HTR-8/SVneo (cell line): ENCODE measurements at regions not wholly inside any gene's neighbourhood (a gene's known extent, or its start where the extent isn't known, plus 50 kb on each side); places are given as distances from the start of the nearest gene placed in this dataset.

ENCODE experiments used
- DNase-seq: peaks from one replicate; pipeline ENCODE4 v3.0.0; 2011; ENCODE audit warnings: low spot score, mixed read lengths; ENCODE audit not compliant: insufficient read length
- FAIRE-seq: peaks from 2 replicates; lab custom pipeline; 2011; peaks lifted over from hg19 to GRCh38; lab: Jason Lieb, UNC

GRCh38 chr2:67649331-67650261 lies 252.5 kb downstream of the ETAA1 start:
- FAIRE-seq (no peak), DNase-seq (peak; percentile 6)

DNA sequence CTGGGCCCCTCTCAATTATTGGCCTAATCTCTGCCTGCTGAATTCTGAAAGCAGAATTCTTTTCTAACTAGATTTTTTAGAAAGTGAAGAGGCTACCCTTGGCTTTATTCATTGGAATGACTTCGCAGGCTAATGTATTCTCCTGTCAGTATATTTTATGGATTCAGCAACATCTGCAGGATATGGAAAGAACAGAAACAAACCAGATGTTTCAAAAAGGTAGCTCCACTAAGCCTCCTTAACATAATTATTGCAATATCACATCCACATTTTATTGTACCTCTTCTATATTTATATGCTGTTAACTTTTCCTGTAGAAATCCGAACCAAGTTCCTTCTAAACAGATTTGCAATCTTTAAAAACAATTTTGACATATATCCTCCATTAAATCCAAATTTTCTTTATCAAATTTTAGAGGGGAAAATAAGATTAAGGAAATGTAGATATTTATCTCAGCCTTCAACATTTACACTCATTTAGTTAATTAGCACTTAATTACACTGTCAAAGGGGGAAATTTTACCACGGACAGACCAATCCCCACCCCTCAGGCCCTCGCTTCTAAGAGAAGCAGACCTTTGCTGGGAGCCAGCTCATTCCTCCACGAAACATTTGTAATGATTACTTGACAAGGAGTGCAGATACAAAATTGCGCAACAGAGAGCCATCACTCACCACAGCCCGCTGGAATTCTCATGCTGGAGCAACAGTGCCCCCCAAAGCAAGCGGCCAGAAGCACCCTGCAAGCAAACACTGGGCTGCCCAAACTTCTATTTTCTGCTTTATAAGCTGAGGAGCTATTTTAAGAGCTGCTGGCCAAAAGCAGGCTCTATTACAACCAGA lies 253.4 kb downstream of the ETAA1 start:
- DNase-seq (peak; percentile 82), FAIRE-seq (peak; percentile 86)

DNA sequence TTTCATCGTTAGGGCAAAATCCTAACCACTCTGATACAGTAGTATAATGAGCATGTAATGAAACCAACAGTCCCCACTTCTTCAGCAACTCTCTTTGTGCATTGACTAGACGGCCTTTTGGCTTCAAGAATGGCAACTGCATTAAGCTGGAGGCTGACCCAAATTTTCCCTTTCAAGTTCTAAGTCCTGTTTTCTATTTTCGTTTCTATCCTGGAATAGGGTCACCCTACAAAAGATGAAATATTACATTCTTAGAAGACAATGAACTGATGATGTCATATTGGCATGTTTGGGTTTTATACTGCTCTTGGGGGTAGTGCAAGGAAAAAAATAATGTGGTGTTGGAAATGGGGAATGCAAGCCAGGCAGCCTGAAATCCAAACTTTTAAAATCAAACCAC lies 254.4 kb downstream of the ETAA1 start:
- DNase-seq (no peak), FAIRE-seq (no peak)

DNA sequence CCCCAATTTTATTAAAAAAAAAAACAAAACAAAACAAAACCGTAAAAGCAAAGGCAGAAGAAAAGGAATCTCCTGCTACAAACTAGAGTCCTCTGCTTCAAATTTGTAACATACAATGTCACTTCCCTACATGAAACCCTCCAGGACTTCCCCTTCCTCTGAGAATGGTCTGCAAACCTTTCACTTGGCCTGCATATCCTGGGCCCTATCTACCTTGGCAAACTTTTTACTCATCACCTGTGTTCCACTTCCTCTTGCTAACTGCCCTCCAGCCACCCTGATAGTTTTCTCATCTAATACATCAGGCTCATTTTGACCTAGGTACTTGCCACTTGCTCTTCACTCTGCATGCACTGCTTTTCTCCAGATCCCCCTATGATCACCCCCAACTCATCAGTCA lies 255.5 kb downstream of the ETAA1 start:
- DNase-seq = no peak
- FAIRE-seq = no peak

- no peak for FAIRE-seq
- DNase-seq = no peak
Observed at GRCh38 chr2:67656875-67657274, 259.7 kb downstream of the ETAA1 start.

GRCh38 chr2:67658820-67659219 lies 261.7 kb downstream of the ETAA1 start:
- no peak for DNase-seq
- no peak for FAIRE-seq

- DNase-seq (no peak), FAIRE-seq (no peak)
Observed at GRCh38 chr2:67660015-67660602, 263.0 kb downstream of the ETAA1 start.

DNA sequence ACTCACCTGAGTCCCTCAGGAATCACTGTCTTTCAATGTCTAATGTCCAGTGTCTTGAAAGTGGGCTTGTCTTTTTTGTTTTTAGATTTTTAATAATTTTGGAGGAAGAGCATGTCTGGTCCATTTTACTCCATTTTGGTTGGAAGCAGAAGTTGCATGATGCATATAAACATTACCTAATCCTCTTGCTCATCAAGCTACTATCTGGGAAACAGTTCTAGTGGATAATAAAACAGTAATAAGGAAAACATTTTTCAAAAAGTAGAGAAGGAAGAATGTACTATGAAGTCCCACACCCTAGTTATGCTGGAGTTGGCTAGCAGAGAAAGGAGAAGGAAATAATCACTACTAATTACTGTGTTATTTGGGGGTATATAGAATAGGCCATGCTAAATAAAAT lies 263.7 kb downstream of the ETAA1 start:
- DNase-seq (no peak), FAIRE-seq (no peak)

DNA sequence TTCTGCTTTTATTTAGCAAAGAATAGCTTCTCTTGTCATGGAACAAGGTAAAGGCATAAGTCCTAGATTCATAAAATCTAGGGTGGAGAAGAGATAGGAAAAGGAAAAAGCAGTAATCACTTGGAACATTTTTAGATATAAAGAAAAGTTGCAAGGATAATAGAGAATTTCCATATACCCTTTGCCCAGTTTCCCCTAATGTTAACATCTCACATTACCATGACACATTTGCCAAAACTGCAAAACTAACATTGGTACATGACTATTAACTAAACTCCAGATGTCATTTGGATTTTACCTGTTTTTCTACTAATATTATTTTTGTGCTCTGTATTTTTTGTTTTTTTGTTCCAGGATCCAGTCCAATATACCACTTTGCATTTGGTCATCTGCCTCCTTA lies 265.1 kb downstream of the ETAA1 start:
- FAIRE-seq (no peak), DNase-seq (no peak)

GRCh38 chr2:67663776-67664175 lies 266.6 kb downstream of the ETAA1 start:
- FAIRE-seq (peak; percentile 33), DNase-seq (no peak)

- DNase-seq (peak; percentile 26), FAIRE-seq (no peak)
Observed at GRCh38 chr2:67666386-67667053, 269.4 kb downstream of the ETAA1 start.

DNA sequence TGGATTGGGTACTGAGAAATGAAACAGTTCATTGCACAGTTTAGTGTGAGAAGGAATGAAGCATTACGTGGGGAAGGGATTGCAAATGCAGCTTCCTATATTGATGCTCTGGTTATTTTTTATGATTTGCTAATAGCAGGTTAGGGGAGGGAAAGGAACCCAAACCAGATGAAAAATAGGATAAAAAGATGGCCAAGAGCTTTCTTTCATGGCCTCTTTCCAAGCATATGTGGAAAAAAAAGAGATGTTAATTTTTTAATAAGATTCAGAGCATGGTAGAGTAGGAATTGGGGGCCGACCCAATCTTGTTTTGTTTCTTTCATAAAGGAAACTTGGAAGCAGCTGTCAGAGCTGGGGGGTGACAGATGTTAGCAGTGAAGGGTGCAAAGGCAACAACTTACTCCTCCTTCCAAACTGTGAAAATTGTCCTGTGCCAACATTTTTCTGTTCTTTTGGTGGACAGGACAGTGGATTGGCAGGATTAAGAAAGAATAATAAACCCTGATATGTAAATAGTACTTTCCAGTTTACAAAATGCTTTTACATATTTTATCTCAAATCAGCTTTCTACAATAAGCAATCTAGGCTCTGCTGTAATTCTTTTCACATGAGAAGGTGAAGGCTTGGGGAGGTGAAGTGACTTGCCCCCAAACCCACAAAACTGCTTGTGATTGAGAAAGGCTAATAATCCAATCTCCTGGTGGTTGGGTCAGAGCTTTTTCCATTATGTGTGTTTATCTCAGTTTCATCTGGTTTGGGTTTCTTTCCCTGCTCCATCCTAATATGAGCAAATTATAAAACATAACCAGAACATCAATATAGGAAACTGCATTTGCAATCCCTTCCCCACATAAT lies 270.1 kb downstream of the ETAA1 start:
- no peak for FAIRE-seq
- no peak for DNase-seq

DNA sequence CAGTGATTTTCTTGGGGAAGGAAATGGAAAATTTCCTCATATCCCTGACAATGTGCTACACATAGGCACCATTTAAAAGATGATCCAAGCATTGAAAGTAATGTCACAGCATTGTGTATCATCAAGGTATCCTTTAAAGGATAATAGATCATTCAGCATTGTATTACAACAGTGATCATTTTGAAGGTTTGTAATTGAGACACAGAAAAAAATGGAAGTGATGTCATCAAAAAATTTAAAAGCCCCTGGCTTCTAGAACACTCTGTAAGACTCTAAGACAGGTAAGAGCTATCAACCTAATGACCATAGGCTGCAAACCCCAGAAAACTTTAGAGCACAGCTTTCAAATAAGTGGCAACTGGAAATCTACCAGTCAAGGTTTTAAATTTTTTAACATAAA lies 271.4 kb downstream of the ETAA1 start:
- no peak for FAIRE-seq
- no peak for DNase-seq

GRCh38 chr2:67669168-67669567 lies 272.0 kb downstream of the ETAA1 start:
- FAIRE-seq = no peak
- DNase-seq = no peak

GRCh38 chr2:67669766-67670165 lies 272.6 kb downstream of the ETAA1 start:
- no peak for FAIRE-seq
- DNase-seq = no peak

DNA sequence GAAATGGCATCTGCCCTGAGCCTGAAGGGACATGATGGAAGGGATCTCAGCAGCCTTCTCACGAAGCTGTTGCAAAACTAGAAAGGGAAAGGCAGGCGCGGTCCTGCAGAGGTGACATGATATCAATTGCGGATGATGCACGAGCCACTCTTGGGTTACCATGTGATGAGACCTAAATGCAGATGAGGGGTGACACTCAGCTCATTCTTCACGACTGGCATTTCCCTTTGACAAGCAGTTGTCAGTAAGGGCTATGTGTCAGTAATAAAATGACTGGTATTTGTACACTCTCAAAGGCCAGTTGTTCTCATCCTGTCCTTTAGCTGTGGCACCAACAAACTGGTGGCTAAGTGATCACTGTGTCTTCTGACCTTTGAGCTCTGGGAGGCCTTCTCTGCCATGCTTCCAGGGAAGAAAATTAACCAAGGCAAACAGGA lies 273.6 kb downstream of the ETAA1 start:
- DNase-seq = no peak
- peak; percentile 36 for FAIRE-seq

DNA sequence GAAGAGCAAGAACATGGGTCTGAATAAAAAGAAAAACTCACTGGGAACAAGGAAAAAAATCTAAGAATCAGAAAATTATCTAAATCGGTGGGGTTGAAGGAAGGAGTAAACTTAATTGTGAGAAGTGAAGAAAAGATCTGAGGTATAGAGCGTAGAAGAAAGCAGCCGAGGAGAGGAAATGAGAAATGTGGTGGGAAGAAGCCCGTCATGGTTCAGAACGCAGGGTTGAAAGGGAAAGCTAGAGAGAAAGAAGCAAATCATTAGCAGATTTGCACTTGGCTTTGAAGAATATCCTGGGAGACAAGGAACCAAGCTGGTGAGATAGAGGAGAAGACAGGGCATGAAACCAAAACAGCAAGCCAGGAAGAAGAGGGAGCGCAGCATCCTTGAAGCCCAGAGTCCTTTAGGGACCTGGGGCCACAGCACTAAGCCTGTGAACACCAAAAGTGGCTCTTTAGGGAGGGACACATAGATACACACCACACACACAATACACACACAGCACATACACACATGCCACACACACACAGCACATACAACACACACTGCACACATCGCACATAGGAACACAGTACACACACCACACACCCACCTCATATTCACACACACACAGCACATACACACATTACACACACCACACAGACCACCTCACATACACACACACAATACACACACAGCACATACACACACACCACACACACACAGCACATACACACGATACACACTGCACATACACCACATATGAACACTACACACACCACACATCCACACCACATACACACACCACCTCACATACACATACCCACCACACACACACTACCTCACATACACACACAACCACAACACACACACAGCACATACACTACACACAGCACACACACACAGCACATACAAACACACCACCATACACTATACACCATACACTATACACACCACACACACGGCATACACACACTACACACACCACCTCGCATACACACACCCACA lies 274.6 kb downstream of the ETAA1 start:
- no peak for DNase-seq
- peak; percentile 100 for FAIRE-seq

DNA sequence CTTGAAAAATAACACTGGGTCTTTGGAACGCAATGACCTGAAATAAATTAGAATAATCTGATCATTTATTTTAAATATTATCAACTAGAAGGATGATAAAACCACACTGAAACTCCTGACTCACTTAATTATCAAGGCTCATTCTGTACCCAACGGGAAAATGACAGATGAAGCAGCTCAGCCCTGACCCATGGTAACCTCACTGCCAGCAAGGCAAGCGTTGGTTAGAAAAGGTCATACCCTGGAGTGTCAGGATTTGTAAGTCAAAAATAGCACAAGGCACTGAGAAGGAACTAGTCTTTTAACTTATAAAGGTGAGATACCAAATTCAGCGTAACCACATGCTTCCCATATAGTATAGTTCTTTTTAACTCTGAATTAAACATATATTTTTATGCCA lies 277.5 kb downstream of the ETAA1 start:
- FAIRE-seq = no peak
- no peak for DNase-seq
